Spinal cord (tissue), 9 donors: ENCODE measurements at regions not wholly inside any gene's neighbourhood (a gene's known extent, or its start where the extent isn't known, plus 50 kb on each side); places are given as distances from the start of the nearest gene placed in this dataset.

Source experiments
- DNase-seq, 6 donors: peaks; one replicate each; pipeline versions ENCODE4 v3.0.0 to v3.0.0-alpha.2; 2013 to 2015; ENCODE audit warnings: low spot score in 6 of 6, low read depth in 4 of 6
- H3K27ac ChIP-seq: one replicate; pipeline ENCODE4 v1.5.1; 2013; ENCODE audit warnings: low read depth, low read length, control low read depth
- H3K27me3 ChIP-seq: one replicate; pipeline ENCODE4 v1.6.1; 2013; ENCODE audit warnings: low read length; ENCODE audit not compliant: control insufficient read depth, insufficient read depth
- H3K36me3 ChIP-seq: one replicate; pipeline ENCODE4 v1.6.1; 2013; ENCODE audit warnings: low read length; ENCODE audit not compliant: control insufficient read depth, insufficient read depth
- H3K4me1 ChIP-seq: one replicate; pipeline ENCODE4 v1.6.1; 2013; ENCODE audit warnings: low read length; ENCODE audit not compliant: control insufficient read depth, insufficient read depth
- H3K4me3 ChIP-seq: one replicate; pipeline ENCODE4 v1.5.1; 2013; ENCODE audit warnings: low read depth, low read length, control low read depth
- H3K9me3 ChIP-seq: one replicate; pipeline ENCODE4 v1.6.1; 2013; ENCODE audit warnings: low read length; ENCODE audit not compliant: control insufficient read depth, insufficient read depth
- WGBS: methylation state at CpG from one replicate; pipeline ENCODE4 v1.1.5; 2013; ENCODE audit warnings: missing lambda C conversion rate; ENCODE audit not compliant: insufficient coverage; 5-methylcytosine and 5-hydroxymethylcytosine counted together
- donor health status: healthy.

GRCh38 chr7:22629056-22629455, 97.9 kb upstream of the IL6 start:
- H3K36me3 ChIP-seq = no peaks in the 10 kb centered on the region
- DNase-seq = no peak
- no peaks in the 10 kb centered on the region for H3K27me3 ChIP-seq
- H3K4me1 ChIP-seq = no peaks in the 10 kb centered on the region
- no peak overlapping the region for H3K27ac ChIP-seq
- H3K9me3 ChIP-seq = no peaks in the 10 kb centered on the region
- H3K4me3 ChIP-seq = no peak overlapping the region

GRCh38 chr7:22628112-22628511, 98.9 kb upstream of the IL6 start:
- H3K36me3 ChIP-seq = no peaks in the 10 kb centered on the region
- no peaks in the 10 kb centered on the region for H3K9me3 ChIP-seq
- no peaks in the 10 kb centered on the region for H3K4me1 ChIP-seq
- DNase-seq = no peak
- H3K27ac ChIP-seq = no peak overlapping the region
- WGBS = no CpG with 5 or more reads among the region's 1 CpG
- no peaks in the 10 kb centered on the region for H3K27me3 ChIP-seq
- H3K4me3 ChIP-seq = no peak overlapping the region

GRCh38 chr7:22627136-22627535, 99.9 kb upstream of the IL6 start:
- DNase-seq = no peak
- Histone ChIP-seq H3K4me1 (no peaks in the 10 kb centered on the region), H3K36me3 (no peaks in the 10 kb centered on the region), H3K4me3 (no peak overlapping the region), H3K27me3 (no peaks in the 10 kb centered on the region), H3K9me3 (no peaks in the 10 kb centered on the region), H3K27ac (no peak overlapping the region)
- WGBS = 50% methylated on average over 1 of the region's 2 CpGs

DNA sequence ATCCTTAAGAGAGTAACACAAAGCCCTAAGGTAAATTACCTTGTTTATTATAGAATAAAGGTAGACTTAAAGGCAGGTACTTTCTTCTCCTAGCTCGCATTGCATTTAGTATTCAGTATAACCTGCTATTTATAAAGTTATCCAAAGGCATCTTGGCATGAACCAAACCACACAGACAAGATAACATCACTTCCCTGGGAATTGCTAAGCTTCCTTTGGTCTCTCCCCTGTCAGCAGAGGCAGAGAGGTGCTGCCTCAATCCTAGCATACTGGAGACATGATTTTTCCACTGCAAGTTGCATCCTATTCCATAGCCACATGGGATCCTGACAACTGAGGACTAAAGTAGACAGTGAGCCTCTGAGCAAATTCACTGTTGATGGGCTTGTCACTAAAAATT, 101.7 kb upstream of the IL6 start:
- H3K4me1 ChIP-seq = no peaks in the 10 kb centered on the region
- H3K9me3 ChIP-seq = no peaks in the 10 kb centered on the region
- no peak for DNase-seq
- H3K27me3 ChIP-seq = no peaks in the 10 kb centered on the region
- H3K36me3 ChIP-seq = no peaks in the 10 kb centered on the region
- H3K4me3 ChIP-seq = no peak overlapping the region
- WGBS = no CpG with 5 or more reads among the region's 1 CpG
- no peak overlapping the region for H3K27ac ChIP-seq

DNA sequence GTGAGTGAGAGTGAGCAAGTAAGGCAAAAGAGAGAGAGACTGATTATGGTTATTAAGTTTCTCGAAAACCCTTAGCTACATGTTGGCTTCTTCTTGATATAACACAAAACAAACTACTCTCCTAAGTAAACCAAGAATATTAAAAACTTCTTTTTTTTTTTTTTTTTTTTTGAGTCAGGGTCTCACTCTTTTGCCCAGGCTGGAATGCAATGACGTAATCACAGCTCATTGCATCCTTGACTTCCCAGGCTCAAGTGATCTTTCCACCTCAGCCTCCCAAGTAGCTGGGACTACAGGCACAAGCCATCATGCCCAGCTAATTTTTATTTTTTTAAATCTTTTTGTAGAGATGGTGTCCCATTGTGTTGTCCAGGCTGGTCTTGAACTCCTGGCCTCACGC, 102.2 kb upstream of the IL6 start:
- no peaks in the 10 kb centered on the region for H3K4me1 ChIP-seq
- no peaks in the 10 kb centered on the region for H3K27me3 ChIP-seq
- no peaks in the 10 kb centered on the region for H3K9me3 ChIP-seq
- DNase-seq = no peak
- H3K4me3 ChIP-seq = no peak overlapping the region
- no peak overlapping the region for H3K27ac ChIP-seq
- no peaks in the 10 kb centered on the region for H3K36me3 ChIP-seq
- no CpG with 5 or more reads among the region's 3 CpGs for WGBS

DNA sequence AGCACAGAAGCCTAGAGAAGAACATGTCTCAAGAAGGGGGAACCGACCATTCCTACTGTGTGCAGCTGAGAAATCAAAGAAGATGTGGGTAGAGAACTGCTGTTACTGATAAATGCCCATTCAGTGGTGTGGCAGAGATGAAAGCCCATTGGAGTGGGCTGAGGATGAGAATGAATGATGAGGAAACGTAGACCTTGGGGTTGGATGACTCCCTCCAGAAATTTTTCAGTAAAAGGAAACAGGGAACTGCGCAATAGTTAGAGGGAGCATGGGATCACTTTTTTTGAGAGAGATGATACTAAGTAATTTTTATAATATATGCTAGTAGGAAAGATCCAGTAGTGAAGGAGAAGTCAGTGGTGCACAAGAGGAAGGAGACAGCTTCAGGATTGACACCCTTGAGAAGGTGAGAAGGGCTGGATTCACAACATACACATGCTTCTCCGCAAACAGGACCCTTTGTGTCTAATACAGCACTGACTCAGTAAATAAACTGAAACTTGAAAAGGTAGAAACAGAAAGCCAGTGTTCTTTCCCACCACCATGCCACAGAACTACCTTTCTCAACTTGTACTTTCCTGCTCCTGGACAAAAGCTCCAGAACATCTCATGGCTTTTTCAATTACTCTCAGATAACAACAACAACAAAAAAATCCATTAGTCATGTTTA, 104.7 kb upstream of the IL6 start:
- Histone ChIP-seq H3K27me3 (no peaks in the 10 kb centered on the region), H3K36me3 (no peaks in the 10 kb centered on the region), H3K9me3 (peaks cover 7% of the 10 kb centered on the region), H3K4me3 (no peak overlapping the region), H3K4me1 (no peaks in the 10 kb centered on the region), H3K27ac (no peak overlapping the region)
- DNase-seq = no peak
- WGBS = 87% methylated on average over 3 of the region's 4 CpGs

- peaks cover 7% of the 10 kb centered on the region for H3K9me3 ChIP-seq
- no peak overlapping the region for H3K27ac ChIP-seq
- no peak for DNase-seq
- H3K4me3 ChIP-seq = no peak overlapping the region
- H3K27me3 ChIP-seq = no peaks in the 10 kb centered on the region
- H3K4me1 ChIP-seq = no peaks in the 10 kb centered on the region
- no peaks in the 10 kb centered on the region for H3K36me3 ChIP-seq
These were observed 108.5 kb upstream of the IL6 start for GRCh38 chr7:22618528-22618927.

DNA sequence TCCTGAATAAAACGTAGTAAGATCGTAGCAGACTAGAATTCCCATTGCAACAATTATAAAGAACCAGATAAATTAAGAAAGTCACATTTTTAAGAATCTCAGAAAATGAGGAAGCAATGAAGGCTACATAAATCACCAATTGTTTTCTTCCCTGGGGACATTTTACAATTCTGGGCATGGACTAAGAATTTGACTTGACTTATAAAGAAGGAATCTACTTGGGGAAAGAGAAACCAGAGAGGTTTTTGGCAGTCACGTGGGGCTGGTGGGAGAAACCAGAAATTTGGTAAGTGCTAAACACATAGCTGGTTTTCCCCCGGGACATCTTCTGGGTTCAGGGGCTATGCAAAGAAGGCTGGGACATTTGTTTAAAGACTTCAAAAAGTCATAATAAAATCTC, 109.8 kb upstream of the IL6 start:
- DNase-seq = no peak
- H3K27ac ChIP-seq = no peak overlapping the region
- H3K4me1 ChIP-seq = no peaks in the 10 kb centered on the region
- H3K36me3 ChIP-seq = no peaks in the 10 kb centered on the region
- H3K9me3 ChIP-seq = peaks cover 7% of the 10 kb centered on the region
- no peak overlapping the region for H3K4me3 ChIP-seq
- 78% methylated on average over 1 of the region's 4 CpGs for WGBS
- no peaks in the 10 kb centered on the region for H3K27me3 ChIP-seq

DNA sequence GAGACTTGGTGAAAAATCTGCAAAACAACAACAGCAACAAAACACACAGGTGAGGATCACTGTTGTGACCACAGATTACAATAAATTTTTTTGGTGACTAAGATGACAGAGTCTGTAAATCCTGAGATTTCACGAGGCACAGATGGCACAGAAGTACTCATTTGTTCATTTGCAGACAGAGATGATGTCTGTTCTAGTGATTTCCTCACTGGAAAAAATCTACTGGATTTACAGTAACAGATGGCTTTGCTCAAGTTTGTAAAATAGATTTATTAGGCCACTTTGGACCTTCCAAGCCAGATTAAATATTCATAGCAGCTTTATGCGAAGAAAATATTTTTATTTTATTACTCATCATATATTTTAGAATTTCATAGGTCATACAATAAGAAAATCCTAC, 113.5 kb upstream of the IL6 start:
- H3K36me3 ChIP-seq = no peaks in the 10 kb centered on the region
- no peak overlapping the region for H3K27ac ChIP-seq
- peak in 1 of 6 donors; percentile 15 for DNase-seq
- H3K9me3 ChIP-seq = peaks cover 7% of the 10 kb centered on the region
- no CpG with 5 or more reads among the region's 2 CpGs for WGBS
- H3K4me3 ChIP-seq = no peak overlapping the region
- H3K4me1 ChIP-seq = no peaks in the 10 kb centered on the region
- no peaks in the 10 kb centered on the region for H3K27me3 ChIP-seq

DNA sequence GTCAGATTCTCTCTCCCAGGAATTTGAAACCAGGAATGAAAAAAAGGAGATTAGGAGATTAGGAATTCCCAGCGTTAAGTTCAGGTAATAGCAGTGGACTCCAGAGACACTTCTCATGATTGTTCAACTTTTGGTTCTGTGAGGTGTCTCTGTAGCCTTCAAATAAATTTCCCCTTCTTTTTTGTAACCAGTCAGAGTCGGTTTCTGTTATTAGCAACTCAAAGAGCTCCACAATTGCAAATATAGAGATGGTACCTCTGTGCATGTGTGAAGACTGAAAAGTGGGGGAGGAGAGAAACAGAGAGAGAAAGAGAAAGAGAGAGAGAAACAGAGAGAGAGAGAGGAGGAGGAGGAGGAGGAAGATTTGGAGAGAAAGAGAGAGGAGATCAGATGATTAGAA, 112.8 kb upstream of the STEAP1B start:
- H3K27me3 ChIP-seq = no peaks in the 10 kb centered on the region
- H3K36me3 ChIP-seq = no peaks in the 10 kb centered on the region
- no peak overlapping the region for H3K4me3 ChIP-seq
- DNase-seq = no peak
- peaks cover 5% of the 10 kb centered on the region for H3K9me3 ChIP-seq
- no peaks in the 10 kb centered on the region for H3K4me1 ChIP-seq
- 100% methylated on average over 1 of the region's 2 CpGs for WGBS
- no peak overlapping the region for H3K27ac ChIP-seq
